H1 (cell line): ENCODE measurements at regions not wholly inside any gene's neighbourhood (a gene's known extent, or its start where the extent isn't known, plus 50 kb on each side); places are given as distances from the start of the nearest gene placed in this dataset.

Source experiments
- CTCF ChIA-PET: fragments of 300-600 bp; sonication (Branson Sonifier 250); formaldehyde crosslinking; loops from one replicate; lab custom pipeline; 2021; ENCODE audit not compliant: partially characterized antibody; lab: Charles Lee
- POLR2A ChIA-PET: fragments of 300-600 bp; sonication (Branson Sonifier 250); formaldehyde crosslinking; loops from one replicate; lab custom pipeline; 2021; ENCODE audit warnings: inconsistent platforms; ENCODE audit not compliant: partially characterized antibody; lab: Charles Lee
- DNase-seq, 2 experiments: peaks; one replicate each; pipeline versions ENCODE4 v3.0.0 to v3.0.0-alpha.2; 2010 to 2022; ENCODE audit warnings: low spot score in 2 of 2, low read depth in 1 of 2, mixed read lengths in 1 of 2
- FAIRE-seq: peaks from 2 replicates; lab custom pipeline; 2011; peaks lifted over from hg19 to GRCh38; lab: Jason Lieb, UNC
- H2AFZ ChIP-seq: 2 replicates; pipeline ENCODE4 v1.8.1; 2012; ENCODE audit warnings: low read length, inconsistent platforms
- H2AK5ac ChIP-seq: 2 replicates; pipeline ENCODE4 v1.6.1; 2013; ENCODE audit warnings: low read depth, low read length
- H2BK120ac ChIP-seq: replicated peaks from 2 replicates; pipeline ENCODE3; 2013; ENCODE audit warnings: low read depth, low read length, inconsistent platforms
- H2BK12ac ChIP-seq: 2 replicates; pipeline ENCODE4 v1.6.1; 2013; ENCODE audit warnings: low read depth, low read length
- H2BK15ac ChIP-seq: 2 replicates; pipeline ENCODE4 v1.6.1; 2013; ENCODE audit warnings: low read length
- H2BK20ac ChIP-seq: 2 replicates; pipeline ENCODE4 v1.6.1; 2013; ENCODE audit warnings: low read length
- H2BK5ac ChIP-seq: 2 replicates; pipeline ENCODE4 v1.6.1; 2013; ENCODE audit warnings: low read depth, low read length
- H3K14ac ChIP-seq: 2 replicates; pipeline ENCODE4 v1.6.1; 2013; ENCODE audit warnings: inconsistent platforms; ENCODE audit not compliant: insufficient read length
- H3K18ac ChIP-seq: 2 replicates; pipeline ENCODE4 v1.6.1; 2013; ENCODE audit warnings: low read length; ENCODE audit errors: extremely low read depth
- H3K23ac ChIP-seq: 2 replicates; pipeline ENCODE4 v1.6.1; 2013; ENCODE audit warnings: inconsistent platforms; ENCODE audit not compliant: insufficient read length
- H3K23me2 ChIP-seq: 2 replicates; pipeline ENCODE4 v1.6.1; 2013; ENCODE audit warnings: low read depth, low read length
- H3K27ac ChIP-seq: 2 replicates; pipeline ENCODE4 v1.6.1; 2011; ENCODE audit warnings: low read depth, low read length, inconsistent platforms
- H3K27me3 ChIP-seq, 4 experiments: replicated peaks in 1 of 4; 1 replicate in 1 of 4; 2 replicates in 3 of 4; pipeline versions ENCODE4 v1.6.1 to v1.8.1; 2011 to 2013; ENCODE audit warnings: low read length in 3 of 4, mild to moderate bottlenecking in 3 of 4, inconsistent platforms in 2 of 4, mixed read lengths in 2 of 4, moderate library complexity in 1 of 4; ENCODE audit not compliant: control insufficient read depth in 3 of 4, insufficient read depth in 3 of 4; ENCODE audit errors: extremely low read depth in 1 of 4
- H3K36me3 ChIP-seq, 4 experiments: 2 replicates each; pipeline versions ENCODE4 v1.6.1 to v1.8.1; 2011 to 2013; ENCODE audit warnings: mild to moderate bottlenecking in 4 of 4, low read length in 3 of 4, moderate library complexity in 2 of 4, control low read depth in 1 of 4, inconsistent platforms in 1 of 4; ENCODE audit not compliant: insufficient read depth in 4 of 4, control insufficient read depth in 2 of 4
- H3K4ac ChIP-seq: replicated peaks from 2 replicates; pipeline ENCODE3; 2013; ENCODE audit warnings: low read length, low read depth, mixed read lengths, inconsistent platforms; ENCODE audit not compliant: insufficient read length
- H3K4me1 ChIP-seq, 4 experiments: replicated peaks in 1 of 4; 1 replicate in 1 of 4; 2 replicates in 3 of 4; pipeline versions ENCODE4 v1.6.1 to v1.8.1; 2011 to 2013; ENCODE audit warnings: low read length in 3 of 4, inconsistent platforms in 2 of 4, mixed read lengths in 1 of 4; ENCODE audit not compliant: insufficient read depth in 4 of 4, control insufficient read depth in 3 of 4
- H3K4me2 ChIP-seq, 2 experiments: 2 replicates each; pipeline versions ENCODE4 v1.6.1 to v1.8.1; 2011 to 2013; ENCODE audit warnings: low read depth in 2 of 2, low read length in 2 of 2, control low read depth in 1 of 2, inconsistent platforms in 1 of 2, mild to moderate bottlenecking in 1 of 2; ENCODE audit not compliant: insufficient read depth in 1 of 2
- H3K4me3 ChIP-seq, 4 experiments: fragments of 200-600, 300-600 bp in 1 of 4; sonication (generic), shearing (Covaris generic), sonication (Bioruptor Twin) in 1 of 4; 2 replicates each; pipeline versions ENCODE4 v1.5.1 to v1.8.1; 2011 to 2016; ENCODE audit warnings: low read length in 4 of 4, low read depth in 3 of 4, control low read depth in 2 of 4, inconsistent platforms in 2 of 4, mild to moderate bottlenecking in 2 of 4, mixed read lengths in 1 of 4, moderate library complexity in 1 of 4; ENCODE audit not compliant: insufficient read depth in 2 of 4; ENCODE audit errors: extremely low read depth in 1 of 4
- H3K56ac ChIP-seq: replicated peaks from 2 replicates; pipeline ENCODE3; 2013; ENCODE audit warnings: low read depth, mild to moderate bottlenecking, mixed read lengths, low read length, inconsistent platforms; ENCODE audit not compliant: insufficient read length
- H3K79me1 ChIP-seq: 2 replicates; pipeline ENCODE4 v1.6.1; 2013; ENCODE audit warnings: low read depth, low read length, control low read depth
- H3K79me2 ChIP-seq, 2 experiments: 2 replicates each; pipeline versions ENCODE4 v1.6.1 to v1.8.1; 2012 to 2013; ENCODE audit warnings: low read length in 2 of 2, mild to moderate bottlenecking in 2 of 2, inconsistent platforms in 1 of 2; ENCODE audit not compliant: insufficient read depth in 2 of 2, control insufficient read depth in 1 of 2
- H3K9ac ChIP-seq, 4 experiments: replicated peaks in 1 of 4; 1 replicate in 1 of 4; 2 replicates in 3 of 4; pipeline versions ENCODE4 v1.6.1 to v1.8.1; 2011 to 2013; ENCODE audit warnings: low read depth in 3 of 4, low read length in 3 of 4, control low read depth in 2 of 4, mild to moderate bottlenecking in 2 of 4, moderate library complexity in 2 of 4, inconsistent platforms in 1 of 4; ENCODE audit errors: extremely low read depth in 1 of 4
- H3K9me3 ChIP-seq, 2 experiments: 2 replicates each; pipeline versions ENCODE4 v1.6.1 to v1.8.1; 2012 to 2013; ENCODE audit warnings: mild to moderate bottlenecking in 2 of 2, moderate library complexity in 2 of 2, control low read depth in 1 of 2, inconsistent platforms in 1 of 2, low read depth in 1 of 2, low read length in 1 of 2, mixed read lengths in 1 of 2; ENCODE audit not compliant: insufficient read depth in 2 of 2
- H4K20me1 ChIP-seq, 2 experiments: replicated peaks in 1 of 2; 2 replicates each; pipeline versions ENCODE3 to v1.8.1; 2011 to 2013; ENCODE audit warnings: inconsistent platforms in 2 of 2, low read length in 2 of 2, mild to moderate bottlenecking in 1 of 2; ENCODE audit not compliant: insufficient read depth in 2 of 2, control insufficient read depth in 1 of 2
- H4K5ac ChIP-seq: 2 replicates; pipeline ENCODE4 v1.6.1; 2013; ENCODE audit warnings: low read length, low read depth, mixed read lengths, inconsistent platforms; ENCODE audit not compliant: insufficient read length
- H4K8ac ChIP-seq: 2 replicates; pipeline ENCODE4 v1.8.0; 2013; ENCODE audit warnings: mild to moderate bottlenecking, moderate library complexity, low read length, inconsistent platforms; ENCODE audit not compliant: insufficient read depth; ENCODE audit errors: extremely low read depth
- H4K91ac ChIP-seq: replicated peaks from 2 replicates; pipeline ENCODE3; 2013; ENCODE audit warnings: low read length, mixed read lengths, inconsistent platforms; ENCODE audit not compliant: insufficient read length
- ASH2L ChIP-seq: fragments of 200-600, 300-600 bp; sonication (generic); IDR thresholded peaks from one replicate; pipeline ENCODE4 v1.7.1; 2017; ENCODE audit warnings: low read length
- BRCA1 ChIP-seq: IDR thresholded peaks from 2 replicates; pipeline ENCODE4 v1.6.1; 2012; ENCODE audit warnings: low read depth, low read length, improper control_type of control experiment
- KDM4A ChIP-seq: IDR thresholded peaks from one replicate; pipeline ENCODE4 v1.7.1; 2012; ENCODE audit warnings: low read depth, mild to moderate bottlenecking, moderate library complexity, low read length, inconsistent platforms; ENCODE audit not compliant: severe bottlenecking
- KDM5A ChIP-seq: fragments of 200-600 bp; IDR thresholded peaks from 2 replicates; pipeline ENCODE4 v1.7.1; 2012; ENCODE audit warnings: mild to moderate bottlenecking, low read length, inconsistent platforms, mixed read lengths
- MAX ChIP-seq: IDR thresholded peaks from 2 replicates; pipeline ENCODE4 v1.6.1; 2012; ENCODE audit warnings: inconsistent platforms
- NRF1 ChIP-seq: IDR thresholded peaks from 2 replicates; pipeline ENCODE4 v1.6.1; 2011; ENCODE audit warnings: mild to moderate bottlenecking, low read depth, low read length, improper control_type of control experiment
- POLR2A ChIP-seq, 2 experiments: IDR thresholded peaks; 1 replicate in 1 of 2; 2 replicates in 1 of 2; pipeline ENCODE4 v1.6.1; 2011; ENCODE audit warnings: low read depth in 2 of 2, low read length in 2 of 2, mild to moderate bottlenecking in 2 of 2; ENCODE audit errors: control extremely low read depth in 1 of 2
- RXRA ChIP-seq: IDR thresholded peaks from 2 replicates; pipeline ENCODE4 v1.6.1; 2011; ENCODE audit warnings: low read depth, mild to moderate bottlenecking, low read length, moderate library complexity; ENCODE audit not compliant: insufficient read depth
- SIN3A ChIP-seq, 2 experiments: IDR thresholded peaks in 1 of 2; conservative IDR thresholded peaks in 1 of 2; 2 replicates each; pipeline ENCODE4 v1.6.1; 2011 to 2012; ENCODE audit warnings: low read length in 2 of 2, improper control_type of control experiment in 1 of 2, low read depth in 1 of 2, mild to moderate bottlenecking in 1 of 2
- SIRT6 ChIP-seq: IDR thresholded peaks from one replicate; pipeline ENCODE4 v1.7.1; 2012; ENCODE audit warnings: low read length, inconsistent platforms
- SP4 ChIP-seq: IDR thresholded peaks from 2 replicates; pipeline ENCODE4 v1.6.1; 2012; ENCODE audit warnings: low read length, inconsistent platforms
- USF2 ChIP-seq: IDR thresholded peaks from 2 replicates; pipeline ENCODE4 v1.6.1; 2011; ENCODE audit warnings: low read length, improper control_type of control experiment
- WGBS, 2 experiments: shearing (Covaris generic) in 1 of 2; methylation state at CpG; one replicate each; pipeline versions ENCODE4 v1.1.6 to v1.1.7; 2013 to 2015; ENCODE audit warnings: low lambda C conversion rate in 2 of 2, mixed read lengths in 2 of 2, inconsistent platforms in 1 of 2, low coverage in 1 of 2, missing lambda C conversion rate in 1 of 2; ENCODE audit not compliant: insufficient replicate concordance in 2 of 2, insufficient coverage in 1 of 2, insufficient read length in 1 of 2; ENCODE audit errors: extremely low coverage in 1 of 2, missing lambda C conversion rate in 1 of 2; 5-methylcytosine and 5-hydroxymethylcytosine counted together

- DNase-seq (no peak), FAIRE-seq (no peak)
- H3K4me1 ChIP-seq = no peaks in the 10 kb centered on the region
- CTCF ChIA-PET = interaction anchor here (1.0 to 1.3 kb wide), 2 partner anchors 9 to 500 kb away, joined by 4 to 5 read pairs; no protein-coding TSS in a partner anchor
- no peaks in the 10 kb centered on the region for H3K9me3 ChIP-seq
- H3K23me2 ChIP-seq = no peaks in the 10 kb centered on the region
- no peaks in the 10 kb centered on the region for H3K79me1 ChIP-seq
- H3K18ac ChIP-seq = no peak overlapping the region
- no peak overlapping the region for H2AK5ac ChIP-seq
- no peak overlapping the region for H2BK120ac ChIP-seq
- H4K5ac ChIP-seq = no peak overlapping the region
- no peak overlapping the region for H3K14ac ChIP-seq
- H2BK15ac ChIP-seq = no peak overlapping the region
- H4K8ac ChIP-seq = no peak overlapping the region
- no peaks in the 10 kb centered on the region for H3K79me2 ChIP-seq
- TF ChIP-seq KDM5A (no peak), SP4 (no peak), MAX (no peak), USF2 (no peak), SIN3A (conservative IDR thresholded peaks at IDR 0.05 in 1 of 2, IDR thresholded peaks at IDR 0.05 in 1 of 2; ENCODE audit: low read depth in 1 of 2, low read length in 2 of 2) (no peak), NRF1 (no peak), POLR2A (IDR thresholded peaks at IDR 0.05; ENCODE audit: control extremely low read depth in 1 of 2, low read depth in 2 of 2, low read length in 2 of 2) (no peak), BRCA1 (no peak), RXRA (no peak), SIRT6 (no peak), ASH2L (no peak), KDM4A (no peak)
- no peak overlapping the region for H3K4ac ChIP-seq
- no peak overlapping the region for H3K27ac ChIP-seq
- H3K23ac ChIP-seq = no peak overlapping the region
- H2BK20ac ChIP-seq = no peak overlapping the region
- H2BK5ac ChIP-seq = no peak overlapping the region
- H2AFZ ChIP-seq = no peak overlapping the region
- no peak overlapping the region for H4K91ac ChIP-seq
- H4K20me1 ChIP-seq = no peaks in the 10 kb centered on the region
- no peaks in the 10 kb centered on the region; a peak in 1 of 7 replicates for H3K27me3 ChIP-seq
- WGBS, 2 experiments = 62% methylated on average over 1 of the region's 1 CpG; no CpG with 5 or more reads in 1 of the 2 experiments
- POLR2A ChIA-PET = no interaction called here
- no peak overlapping the region for H3K9ac ChIP-seq
- H2BK12ac ChIP-seq = no peak overlapping the region
- no peak overlapping the region for H3K4me3 ChIP-seq
- H3K4me2 ChIP-seq = no peak overlapping the region
- no peak overlapping the region for H3K56ac ChIP-seq
- no peaks in the 10 kb centered on the region for H3K36me3 ChIP-seq
Measured at GRCh38 chr1:94306521-94306920, 69.1 kb upstream of the ARHGAP29 start.
